NCI-H2171 treated with DMSO at 0.1 percent for 48 hours (cell line): ENCODE measurements at regions not wholly inside any gene's neighbourhood (a gene's known extent, or its start where the extent isn't known, plus 50 kb on each side); places are given as distances from the start of the nearest gene placed in this dataset.

Source experiments
- DNase-seq: peaks from one replicate; lab custom pipeline; 2025; lab: John Stamatoyannopoulos, UW

DNA sequence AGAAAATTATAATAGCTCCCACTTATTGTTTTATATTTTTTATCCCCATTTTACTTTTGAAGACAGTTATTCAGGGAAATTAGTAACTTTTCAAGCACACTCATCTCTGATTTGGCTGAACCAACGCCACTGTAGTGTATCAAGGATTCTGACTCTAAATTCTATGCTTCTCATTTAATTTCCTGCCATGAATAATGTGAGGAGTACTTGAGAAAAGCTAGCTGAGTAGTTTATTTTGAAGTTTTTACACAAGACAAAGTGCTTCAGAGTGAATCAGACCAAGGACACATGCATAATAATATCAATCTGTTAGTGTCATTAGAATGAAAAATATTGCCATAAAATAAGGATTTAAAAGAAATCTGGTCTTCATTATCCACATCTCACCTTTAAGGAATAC is 329.9 kb downstream of the SLITRK6 start:
- DNase-seq = no peak

DNA sequence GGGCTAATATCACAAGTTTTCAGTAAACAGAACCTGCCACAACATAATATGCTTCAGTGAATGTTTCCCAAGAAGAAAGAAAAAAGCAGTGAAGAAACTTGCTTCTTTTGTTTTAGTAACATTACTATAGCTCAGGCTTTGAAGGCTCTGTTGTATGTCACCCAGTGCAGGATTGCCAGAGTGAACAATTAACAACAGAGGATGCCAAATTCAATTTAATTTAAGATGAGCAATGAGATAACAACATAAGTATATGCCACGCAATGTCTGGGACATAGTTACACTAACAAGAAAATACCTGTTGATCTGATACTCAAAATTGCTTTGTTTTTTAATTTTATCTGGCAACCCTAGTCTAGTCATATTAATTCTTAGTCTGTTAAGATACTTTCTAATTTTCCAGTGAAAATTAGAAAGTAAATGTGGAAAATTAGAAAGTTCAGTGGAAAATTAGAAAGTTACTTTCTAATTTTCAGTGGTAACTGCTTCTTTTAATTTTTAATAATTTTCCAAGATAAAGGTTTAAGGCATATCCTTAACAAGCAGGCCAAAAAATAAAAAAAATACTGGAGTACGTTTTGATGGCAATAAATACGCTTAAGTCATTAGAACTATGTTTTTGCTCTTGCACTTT is 336.3 kb downstream of the SLITRK6 start:
- DNase-seq = no peak

DNA sequence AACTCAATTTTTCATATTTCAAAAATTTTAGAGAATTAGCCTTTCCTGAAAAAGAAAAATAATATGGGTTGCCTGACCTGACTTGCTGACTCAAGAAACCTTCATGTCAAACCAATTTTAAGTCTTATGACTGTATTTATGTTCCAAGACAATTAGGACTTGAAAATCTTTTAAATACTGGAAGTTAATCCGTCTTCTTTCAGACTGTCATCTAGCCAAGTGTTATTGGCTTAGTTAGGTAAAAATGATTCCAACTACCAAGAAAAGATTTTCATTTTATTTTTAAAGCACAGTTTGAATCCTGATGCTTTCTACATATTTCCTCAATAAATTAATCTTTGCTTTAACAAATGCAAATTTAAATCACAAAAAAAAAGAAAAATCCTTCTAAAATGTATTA is 337.6 kb downstream of the SLITRK6 start:
- no peak for DNase-seq

DNA sequence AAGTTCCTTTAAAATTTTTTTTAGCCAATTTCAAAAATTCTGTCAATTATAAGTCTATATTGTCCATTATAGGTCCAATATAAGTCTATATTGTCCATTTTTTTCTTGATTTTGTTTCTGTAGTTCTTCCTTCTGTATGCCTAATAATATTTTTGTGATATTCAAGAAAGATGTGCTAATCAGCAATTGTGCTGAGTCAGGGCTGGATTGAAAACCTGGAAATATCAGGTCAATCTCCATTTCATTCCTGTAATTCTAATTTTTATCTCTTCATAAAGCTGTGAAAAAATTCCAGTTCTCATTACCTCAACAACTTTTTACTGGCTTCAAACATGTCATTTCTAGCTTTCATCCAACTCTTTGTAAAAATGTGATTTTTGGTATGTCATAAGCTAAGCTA is 353.7 kb downstream of the SLITRK6 start:
- DNase-seq = no peak

DNA sequence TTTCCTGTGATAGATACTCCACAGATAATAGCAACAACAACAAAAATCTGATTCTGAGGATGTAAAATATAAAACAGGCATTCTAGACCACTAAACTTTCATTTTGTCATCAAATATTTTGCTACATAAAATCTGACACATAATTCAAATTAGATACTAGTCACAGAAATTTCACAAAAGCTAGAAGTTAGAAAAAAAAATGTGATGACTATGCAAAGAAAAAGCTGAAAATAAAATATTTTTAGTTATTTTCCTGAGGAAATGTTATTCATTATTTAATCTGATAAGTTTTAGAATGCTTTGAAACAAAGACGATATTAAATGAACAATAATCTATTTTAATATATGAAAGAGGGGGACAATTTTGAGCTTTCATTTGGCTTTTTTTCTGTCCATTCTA is 357.2 kb downstream of the SLITRK6 start:
- no peak for DNase-seq

DNA sequence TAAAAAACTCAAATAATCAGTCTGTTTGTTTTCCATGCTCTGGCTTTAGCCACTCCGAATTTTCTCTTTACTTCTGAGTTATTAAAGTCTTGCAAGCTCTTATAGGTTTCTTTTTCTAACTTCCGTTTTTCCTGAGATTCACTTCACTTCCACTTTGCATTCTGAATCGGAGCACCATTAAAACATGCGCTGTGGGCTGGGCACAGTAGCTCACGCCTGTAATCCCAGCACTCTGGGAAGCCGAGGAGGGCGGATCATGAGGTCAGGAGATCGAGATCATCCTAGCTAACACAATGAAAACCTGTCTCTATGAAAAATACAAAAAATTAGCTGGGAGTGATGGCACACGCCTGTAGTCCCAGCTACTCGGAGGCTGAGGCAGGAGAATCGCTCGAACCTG is 357.9 kb downstream of the SLITRK6 start:
- DNase-seq = no peak

DNA sequence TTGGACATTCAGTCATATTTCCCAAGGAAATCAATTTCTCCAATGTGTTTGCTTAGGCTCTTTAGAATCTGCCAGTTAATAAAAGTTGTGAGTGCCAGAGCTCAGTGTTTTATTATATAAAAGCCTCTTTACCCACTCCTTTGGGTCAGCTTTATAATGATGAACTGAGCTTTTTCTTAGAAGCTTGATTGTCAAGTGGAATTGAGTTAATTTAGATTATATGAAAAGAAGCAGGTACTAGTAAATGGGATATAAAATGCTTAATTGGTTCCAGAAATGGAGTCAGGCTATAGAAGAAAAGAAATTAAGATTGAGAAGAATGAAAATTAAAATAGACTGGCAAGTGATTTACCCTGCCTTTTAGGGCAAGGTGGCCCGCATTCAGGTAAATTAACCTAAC is 363.2 kb downstream of the SLITRK6 start:
- no peak for DNase-seq

DNA sequence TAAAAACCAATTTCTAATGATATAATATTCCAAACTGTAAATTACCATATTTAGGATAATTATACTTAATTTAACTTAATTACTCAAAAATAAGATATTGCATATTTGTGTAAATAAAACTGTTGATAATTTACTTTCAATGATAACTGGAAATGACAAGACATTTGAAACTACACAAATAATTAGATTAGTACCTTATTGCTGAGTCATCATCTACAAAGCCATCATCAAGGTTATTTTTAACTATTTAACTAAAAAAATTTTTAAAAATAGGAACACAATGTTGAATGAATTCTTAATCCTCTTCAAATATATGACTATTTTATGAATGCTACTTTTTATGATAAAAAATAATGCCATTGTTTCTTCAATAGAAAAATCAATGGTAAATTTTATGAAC is 364.3 kb downstream of the SLITRK6 start:
- no peak for DNase-seq

DNA sequence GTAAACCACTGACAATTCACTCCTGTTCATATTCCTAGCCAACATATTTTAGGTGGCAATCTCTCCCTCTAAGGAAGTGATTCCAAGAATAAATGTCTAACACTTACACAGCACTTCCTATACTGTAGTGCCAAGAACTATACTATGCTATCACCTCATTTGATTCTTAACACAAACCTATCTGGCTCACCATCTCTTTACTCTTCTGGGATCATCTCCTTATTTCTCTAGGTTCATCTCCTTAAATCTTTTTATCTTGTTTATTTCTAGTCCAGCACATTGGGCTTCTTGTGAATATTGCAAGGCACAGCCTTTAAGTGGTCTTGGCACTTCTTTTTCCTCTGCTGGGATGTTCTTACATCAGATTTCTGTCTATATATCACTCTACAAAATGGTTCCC is 366.3 kb downstream of the SLITRK6 start:
- DNase-seq = no peak

DNA sequence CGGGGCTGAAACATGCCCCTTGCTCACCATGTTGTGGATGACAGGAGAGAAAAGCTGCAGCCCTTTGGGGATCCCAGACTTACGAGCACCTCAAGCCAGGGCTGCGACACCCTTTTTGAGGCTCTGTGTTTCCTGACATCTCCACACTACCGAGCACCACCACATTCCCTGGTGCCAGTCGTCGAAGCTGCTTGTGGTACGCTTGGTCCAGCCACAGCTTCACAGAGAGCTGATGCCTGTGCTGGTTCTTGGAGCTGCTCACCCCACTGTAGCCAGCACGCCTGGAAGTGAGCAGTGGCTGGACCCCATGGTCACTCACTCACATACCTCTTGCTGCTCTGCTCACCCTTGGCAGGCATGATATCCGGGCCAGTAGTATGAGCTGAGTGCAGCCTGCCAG is 367.5 kb downstream of the SLITRK6 start:
- DNase-seq = no peak

DNA sequence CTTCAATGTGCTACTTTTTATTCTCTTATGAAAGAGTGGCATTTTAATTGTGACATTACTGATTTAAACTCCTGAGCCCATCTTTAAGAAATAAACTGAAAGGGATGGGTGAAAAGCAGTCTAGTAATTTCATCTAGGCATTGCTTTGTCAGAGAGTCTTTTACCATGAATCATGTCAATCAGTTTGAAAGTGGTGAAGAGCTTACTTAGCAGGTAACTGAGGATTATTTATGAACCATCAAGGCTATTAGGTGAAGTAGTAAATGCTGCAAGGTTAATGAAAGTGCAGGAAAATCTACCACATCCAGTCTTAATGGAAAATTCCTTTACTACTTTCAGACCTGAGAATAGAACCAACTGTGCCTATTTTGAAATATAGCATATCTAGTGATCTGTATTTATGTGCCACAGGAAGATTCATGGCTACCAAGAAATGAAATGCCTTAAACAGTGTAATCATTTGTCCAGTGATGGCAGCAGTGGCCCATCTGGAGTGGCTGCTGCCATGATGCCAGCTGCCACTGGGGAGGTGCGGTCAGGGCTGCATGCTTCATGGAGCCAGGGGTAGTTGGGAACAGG is 368.9 kb downstream of the SLITRK6 start:
- no peak for DNase-seq

DNA sequence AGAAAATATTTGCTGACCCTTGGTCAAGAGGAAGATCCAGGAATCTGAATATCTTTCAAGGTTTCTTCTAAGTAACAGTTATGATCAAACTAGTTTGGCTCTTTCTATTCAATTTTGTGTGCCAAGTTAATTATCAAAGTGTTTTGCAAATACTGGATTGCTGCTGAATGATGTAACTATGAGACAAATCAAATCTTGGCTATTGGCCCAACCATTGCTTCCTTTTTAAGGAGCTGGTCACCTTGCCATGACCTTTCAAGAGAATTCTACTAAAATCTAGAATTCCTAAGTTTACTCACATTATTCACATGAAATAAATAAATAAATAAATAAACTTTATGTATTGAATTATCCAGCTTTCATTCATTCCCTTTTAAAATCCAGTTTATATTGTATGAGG is 371.8 kb downstream of the SLITRK6 start:
- DNase-seq = no peak

DNA sequence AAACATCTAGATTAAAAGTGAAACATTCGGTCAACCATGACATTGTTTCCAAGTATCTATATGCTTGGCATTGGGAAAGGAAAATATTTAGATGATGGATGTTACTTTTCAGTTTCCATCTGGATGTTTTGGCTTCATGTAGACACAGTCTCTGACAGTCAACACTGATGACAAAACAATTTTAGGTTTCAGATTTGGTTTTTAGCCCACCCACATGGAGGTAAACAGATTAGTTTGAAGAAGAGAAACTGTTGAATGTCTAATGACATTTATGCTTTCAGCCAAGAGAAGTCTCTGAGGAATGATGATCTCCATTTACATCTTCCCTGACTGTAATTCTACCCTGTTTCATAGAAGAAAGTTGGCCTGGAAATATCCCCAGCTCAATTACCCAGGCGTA is 379.1 kb downstream of the SLITRK6 start:
- no peak for DNase-seq

DNA sequence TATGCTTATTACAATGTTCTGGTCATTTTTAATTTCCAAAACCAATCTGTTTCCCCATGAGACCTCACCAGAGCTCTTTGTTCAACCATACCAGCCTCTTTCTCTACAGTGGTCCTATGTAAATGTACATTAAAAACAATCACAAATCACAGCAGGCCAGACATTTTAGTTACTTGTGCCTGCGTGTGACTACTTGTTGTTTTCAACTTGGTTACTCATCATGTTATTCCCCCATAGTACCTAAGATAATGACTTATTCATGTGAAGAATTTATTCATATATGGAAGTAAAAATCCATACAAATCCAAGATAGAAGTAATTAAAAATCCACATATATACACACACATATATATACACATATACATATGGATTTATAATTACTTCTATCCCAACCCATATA is 379.6 kb downstream of the SLITRK6 start:
- no peak for DNase-seq

DNA sequence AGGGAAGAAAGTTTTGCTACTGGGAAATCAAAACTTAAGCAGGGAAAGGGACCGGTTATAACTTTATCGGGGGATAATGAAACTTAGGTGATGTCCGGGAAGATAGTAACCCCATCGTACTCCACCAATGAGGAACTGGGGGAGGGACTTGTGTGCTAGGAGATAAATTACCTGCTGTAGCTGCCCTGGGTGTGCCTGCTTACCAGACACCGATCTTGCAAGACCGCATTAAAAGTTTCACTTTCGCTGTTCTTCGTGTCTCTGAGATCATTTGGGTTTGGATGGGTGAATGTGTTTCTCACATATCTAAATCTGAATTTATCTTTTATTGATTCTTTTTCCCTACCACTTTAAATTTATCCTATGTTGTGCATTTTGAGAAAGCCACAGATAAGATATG is 381.4 kb downstream of the SLITRK6 start:
- no peak for DNase-seq

DNA sequence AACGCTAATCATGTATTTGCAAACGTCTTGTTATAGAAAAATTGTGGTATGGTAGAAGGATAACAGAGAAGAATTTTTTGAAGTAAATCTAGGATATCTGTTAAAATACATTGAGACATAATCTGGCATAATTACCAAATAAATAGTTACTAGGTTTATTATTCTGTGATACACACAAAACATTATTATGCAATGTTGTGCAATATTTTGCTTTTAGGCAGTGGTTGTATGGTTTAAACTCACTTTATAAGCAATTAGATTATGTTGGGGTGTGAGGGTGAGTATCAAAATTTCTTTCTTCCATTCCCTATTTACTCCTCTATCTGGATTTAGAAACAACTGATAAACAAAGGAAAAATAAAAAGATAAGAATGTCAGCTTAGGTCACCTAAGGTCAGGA is 385.6 kb downstream of the SLITRK6 start:
- no peak for DNase-seq

DNA sequence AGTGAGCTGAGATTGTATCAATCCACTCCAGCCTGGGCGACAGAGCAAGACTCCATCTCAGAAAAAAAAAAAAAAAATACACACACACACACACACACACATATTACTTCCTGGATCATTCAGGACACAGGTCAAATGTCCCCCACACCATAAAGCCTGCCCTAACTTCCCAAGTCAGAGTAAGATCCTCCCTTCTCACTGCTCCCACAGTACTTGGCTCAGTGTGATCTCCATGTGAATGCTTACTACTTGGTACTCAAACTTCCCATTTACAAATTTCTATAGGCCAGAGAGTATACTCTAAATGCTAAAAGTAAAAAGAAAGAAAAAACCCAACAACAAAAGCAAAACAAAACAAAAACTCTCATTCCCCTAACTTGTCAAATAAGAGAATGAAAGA is 386.8 kb downstream of the SLITRK6 start:
- DNase-seq = no peak

DNA sequence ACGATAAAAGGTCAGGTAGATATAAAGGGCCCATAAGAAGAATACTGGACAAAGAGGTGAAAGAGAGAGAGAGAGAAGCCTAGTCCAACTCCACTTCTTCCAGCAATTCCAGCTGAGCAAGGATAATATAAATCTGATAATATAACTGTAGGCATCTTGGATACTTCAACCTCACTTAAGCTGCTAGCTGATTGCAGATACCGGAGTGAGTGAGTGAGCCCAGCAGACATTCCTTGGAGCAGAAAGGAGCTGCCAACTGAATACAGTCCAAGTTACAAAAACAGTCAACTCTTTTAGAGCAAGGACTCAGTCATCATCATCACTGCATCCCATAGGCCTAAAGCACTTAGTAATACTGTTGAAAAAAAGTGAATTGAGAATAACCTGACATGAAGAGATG is 387.6 kb downstream of the SLITRK6 start:
- DNase-seq = no peak

DNA sequence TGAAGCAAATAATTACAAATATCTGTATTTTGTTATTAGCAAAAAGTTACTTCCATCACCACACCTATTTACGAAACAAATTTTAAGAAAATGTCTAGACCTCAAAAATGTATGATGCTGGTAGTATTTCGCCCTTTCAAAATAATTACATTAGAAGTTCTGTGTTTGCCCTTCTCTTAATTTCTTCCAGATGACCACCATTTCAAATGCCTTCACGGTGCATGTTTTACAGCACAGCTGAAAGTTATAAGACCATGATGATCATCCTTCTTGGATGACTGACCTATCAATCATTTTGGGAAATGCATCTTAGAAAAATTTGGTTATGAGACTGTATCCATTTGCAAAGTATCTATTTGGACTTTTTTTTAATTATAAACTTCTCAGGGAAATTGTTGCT is 390.8 kb downstream of the SLITRK6 start:
- no peak for DNase-seq

DNA sequence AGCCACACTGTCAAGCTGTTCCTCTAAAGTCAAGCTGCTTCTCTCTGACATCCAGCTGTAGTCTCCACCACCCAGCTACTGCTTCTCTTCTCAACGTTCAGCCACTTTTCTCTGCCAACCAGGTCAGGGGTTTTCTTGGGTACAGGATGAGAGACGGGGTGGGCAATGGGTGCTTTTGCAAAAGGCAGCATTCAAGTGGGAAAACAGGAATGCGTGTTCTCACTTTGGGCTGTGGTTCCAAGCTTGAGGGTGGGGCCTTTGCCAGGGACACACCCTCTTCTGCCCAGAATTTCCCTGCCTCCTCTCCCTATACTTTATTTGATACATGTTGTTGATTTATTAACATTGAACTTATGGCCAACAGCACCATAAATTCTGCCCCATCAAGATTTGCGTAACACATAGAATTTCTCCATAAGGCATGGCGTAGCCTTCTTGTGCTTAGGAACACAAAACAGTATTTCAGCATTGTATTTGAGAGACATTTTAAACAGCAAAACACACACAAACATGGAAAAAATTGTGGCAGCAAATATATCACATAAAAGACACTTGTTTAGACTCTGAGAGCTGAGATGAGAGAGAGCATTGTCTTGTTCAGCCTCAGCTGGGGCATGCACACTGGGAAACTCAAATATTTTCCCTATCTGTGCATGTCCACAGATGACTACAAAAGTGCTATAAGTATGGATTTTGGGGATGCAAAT is 392.8 kb downstream of the SLITRK6 start:
- no peak for DNase-seq

DNA sequence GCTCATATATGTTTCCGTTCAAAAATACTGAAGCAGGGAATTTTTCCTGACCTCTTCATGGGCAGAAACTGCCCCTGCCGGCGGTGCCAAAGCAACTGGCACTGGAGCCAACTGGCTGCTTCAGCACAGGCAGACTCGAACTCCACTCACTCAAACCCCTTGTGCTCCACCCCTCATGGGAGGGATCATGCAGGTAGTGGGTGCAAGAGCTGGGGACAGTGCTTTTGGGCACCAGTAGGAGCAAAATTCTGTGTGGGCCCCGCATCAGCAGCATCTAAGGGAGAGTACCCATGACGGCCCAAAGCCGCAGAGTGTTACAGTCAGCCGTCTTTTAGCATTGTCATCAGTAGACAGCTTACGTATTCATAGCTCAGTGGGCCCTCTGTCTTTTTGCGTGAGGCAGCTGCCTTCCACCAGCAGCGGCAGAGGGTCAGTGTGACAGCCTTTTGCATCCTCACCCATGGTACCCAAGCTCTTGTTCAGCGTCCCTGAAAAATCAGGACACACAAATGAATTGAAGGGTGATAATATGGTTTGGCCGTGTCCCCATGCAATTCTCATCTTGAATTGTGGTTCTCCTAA is 393.8 kb downstream of the SLITRK6 start:
- DNase-seq = no peak

DNA sequence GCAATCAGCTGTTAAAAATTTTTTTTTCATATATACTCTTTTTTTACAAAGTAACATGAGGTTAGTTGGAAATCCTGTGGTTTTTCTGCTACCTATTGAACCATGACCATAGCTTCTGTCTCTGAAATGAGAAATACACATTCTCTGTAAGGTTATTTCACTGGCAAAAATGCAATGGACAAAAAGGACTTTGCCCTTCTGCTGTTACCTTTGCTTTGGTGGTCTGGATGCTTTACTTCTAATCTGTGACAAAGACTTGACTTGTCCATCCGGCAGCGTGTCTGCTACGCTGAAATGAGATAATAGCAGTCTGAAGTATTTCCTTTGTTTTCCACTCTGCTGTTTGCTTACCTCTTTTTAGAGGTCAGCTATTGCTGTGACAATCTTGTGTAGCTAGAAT is 412.8 kb downstream of the SLITRK6 start:
- DNase-seq = no peak

DNA sequence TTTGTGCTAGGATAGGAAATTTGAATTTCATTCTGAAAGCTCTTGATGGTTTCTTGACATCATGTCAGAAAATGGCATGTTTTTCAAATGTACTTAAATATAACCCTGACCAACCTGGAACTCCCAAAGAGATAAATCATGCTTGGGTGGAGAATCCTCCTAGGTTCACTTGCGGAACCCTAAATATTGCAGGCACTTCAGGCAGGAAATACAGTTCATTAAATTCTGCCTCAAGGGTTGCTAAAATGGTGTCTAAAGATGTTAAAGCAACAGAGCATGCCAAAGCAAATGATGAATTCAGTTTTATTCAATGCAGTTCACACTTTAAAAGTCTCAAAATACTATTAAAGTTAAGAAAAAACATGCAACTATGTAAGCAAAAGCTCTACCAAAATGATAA is 415.9 kb downstream of the SLITRK6 start:
- DNase-seq = no peak

DNA sequence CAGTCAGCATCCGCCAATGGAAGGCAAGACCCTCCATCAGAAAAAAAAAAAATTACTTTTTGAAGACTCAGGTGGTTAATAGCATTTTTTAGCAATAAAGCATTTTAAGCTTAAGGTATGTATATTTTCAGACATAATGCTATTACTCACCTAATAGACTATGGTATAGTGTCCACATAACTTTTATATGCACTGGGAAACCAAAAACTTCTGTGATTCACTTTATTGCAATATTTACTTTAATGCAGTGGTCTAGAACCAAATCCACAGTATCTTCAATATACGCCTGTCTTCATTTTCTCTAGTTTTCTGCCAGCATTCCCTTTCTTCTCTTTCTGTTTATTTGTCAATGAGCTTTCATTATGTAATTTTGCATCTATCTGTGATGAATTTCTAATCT is 418.1 kb downstream of the SLITRK6 start:
- DNase-seq = no peak
